GM12873 (cell line): ENCODE measurements at regions not wholly inside any gene's neighbourhood (a gene's known extent, or its start where the extent isn't known, plus 50 kb on each side); places are given as distances from the start of the nearest gene placed in this dataset.

Source experiments
- CTCF ChIP-seq: IDR thresholded peaks from 2 replicates; pipeline ENCODE4 v1.5.1; 2012; ENCODE audit warnings: low read depth, mild to moderate bottlenecking, moderate library complexity, low read length, control low read depth; ENCODE audit not compliant: insufficient read depth; ENCODE audit errors: missing control alignments

DNA sequence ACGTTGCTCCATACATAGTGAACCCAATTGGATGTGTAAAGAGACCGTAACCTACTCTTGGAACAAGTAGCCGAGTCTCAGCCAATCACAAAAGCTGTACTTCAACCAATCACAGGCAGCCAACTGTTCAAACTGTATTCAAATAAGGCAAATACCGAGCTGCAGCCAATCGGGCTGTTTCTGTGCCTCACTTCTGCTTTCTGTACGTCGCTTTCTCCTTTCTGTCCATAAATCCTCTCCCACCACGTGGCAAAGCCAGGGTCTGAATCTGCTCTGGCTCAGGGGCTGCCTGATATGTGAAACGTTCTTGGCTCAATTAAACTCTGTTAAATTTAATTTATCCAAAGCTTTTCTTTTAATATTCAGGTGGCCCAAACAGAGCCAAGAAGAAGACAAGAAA, 210.3 kb downstream of the URB2 start:
- no peak for TF ChIP-seq CTCF

GRCh38 chr1:229838204-229838603, 212.2 kb downstream of the URB2 start:
- no peak for TF ChIP-seq CTCF

DNA sequence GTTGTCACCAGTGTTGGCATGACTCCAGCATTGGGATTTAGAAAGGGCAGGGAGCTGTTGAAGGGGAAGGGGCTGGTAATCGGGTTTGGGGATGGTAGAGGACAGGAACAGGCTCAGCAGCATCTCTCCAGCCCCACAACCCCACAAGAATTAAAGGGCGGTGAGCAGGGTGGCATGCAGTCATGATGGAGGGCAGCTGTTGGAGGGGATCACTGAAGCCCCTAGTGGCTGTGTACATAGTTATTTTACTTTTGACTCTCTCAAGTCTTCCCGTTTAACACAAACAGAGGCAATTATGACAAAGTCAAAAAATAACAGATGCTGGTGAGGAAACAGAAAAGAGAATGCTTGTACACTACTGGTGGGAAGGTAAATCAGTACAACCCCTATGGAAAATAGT, 213.8 kb downstream of the URB2 start:
- TF ChIP-seq CTCF, result no peak

- TF ChIP-seq CTCF, result no peak
Measured at GRCh38 chr1:229841230-229841629, 215.2 kb downstream of the URB2 start.

- TF ChIP-seq CTCF, result no peak
Measured at GRCh38 chr1:229842302-229843255, 216.5 kb downstream of the URB2 start.

- peak; percentile 18 for TF ChIP-seq CTCF
Measured at GRCh38 chr1:229843627-229844238, 217.7 kb downstream of the URB2 start.

DNA sequence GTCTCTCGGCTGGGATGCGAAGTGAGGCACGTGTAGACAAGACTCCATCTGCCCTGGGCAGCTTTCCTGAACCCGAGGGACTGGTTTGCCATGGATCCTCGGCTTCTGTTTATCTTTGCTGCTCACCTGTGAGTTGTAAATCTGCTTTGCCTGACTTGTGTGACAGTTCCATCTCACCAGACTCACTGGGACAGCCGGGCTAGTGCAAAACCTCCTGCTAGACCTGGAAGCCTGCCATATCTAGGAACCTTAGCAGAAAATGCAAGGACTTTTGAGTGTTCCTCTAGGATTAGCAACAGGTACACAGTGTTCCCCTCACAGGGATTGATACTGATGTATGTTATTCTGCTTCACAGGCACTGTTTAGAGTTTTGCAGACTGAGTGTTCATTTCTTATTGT, 218.6 kb downstream of the URB2 start:
- TF ChIP-seq CTCF, result no peak
